Neural cell (in vitro differentiated cells): ENCODE measurements at regions not wholly inside any gene's neighbourhood (a gene's known extent, or its start where the extent isn't known, plus 50 kb on each side); places are given as distances from the start of the nearest gene placed in this dataset.

ENCODE experiments used
- EP300 ChIP-seq: fragments of 450-650 bp; conservative IDR thresholded peaks from 2 replicates; pipeline ENCODE4 v1.6.1; 2014; ENCODE audit warnings: antibody characterized with exemption, mild to moderate bottlenecking, moderate library complexity; ENCODE audit not compliant: poor library complexity, severe bottlenecking
- MXI1 ChIP-seq: fragments of 450-650 bp; conservative IDR thresholded peaks from 2 replicates; pipeline ENCODE4 v1.6.1; 2014; ENCODE audit warnings: antibody characterized with exemption, mild to moderate bottlenecking; ENCODE audit not compliant: poor library complexity, severe bottlenecking
- POLR2AphosphoS5 ChIP-seq: IDR thresholded peaks from 2 replicates; pipeline ENCODE4 v1.6.1; 2012
- RAD21 ChIP-seq: fragments of 450-650 bp; conservative IDR thresholded peaks from 2 replicates; pipeline ENCODE4 v1.6.1; 2014; ENCODE audit warnings: antibody characterized with exemption, mild to moderate bottlenecking, moderate library complexity
- TAF1 ChIP-seq: IDR thresholded peaks from 2 replicates; pipeline ENCODE4 v1.6.1; 2012; ENCODE audit warnings: low read depth
- TF ChIP-seq, protein P1 (sequence below): fragments of 450-650 bp; IDR thresholded peaks from 2 replicates; pipeline ENCODE4 v1.5.1; 2014; ENCODE audit warnings: antibody characterized with exemption, mild to moderate bottlenecking, moderate library complexity; ENCODE audit not compliant: poor library complexity, severe bottlenecking
- TF ChIP-seq, protein P2 (sequence below): IDR thresholded peaks from 2 replicates; pipeline ENCODE4 v1.6.1; 2012; ENCODE audit warnings: borderline replicate concordance

DNA sequence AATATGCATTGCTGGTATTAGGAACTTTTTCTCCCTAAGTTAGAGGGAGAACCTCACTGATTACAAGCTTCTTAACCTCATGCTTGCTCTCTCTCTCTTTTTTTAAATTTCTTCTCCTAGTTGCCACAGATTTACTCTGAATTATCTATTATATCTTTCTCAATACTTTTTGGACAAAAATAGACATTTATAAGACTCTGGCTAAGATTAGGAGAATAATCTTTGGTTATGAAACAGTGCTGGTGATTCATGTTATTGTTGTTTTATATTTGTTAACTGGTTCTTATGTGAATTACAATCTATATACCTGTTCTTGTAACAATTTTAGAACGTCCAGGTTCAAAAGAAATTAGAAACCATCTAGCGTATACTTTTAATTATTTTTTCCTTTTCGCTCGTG lies 187.8 kb downstream of the OGFRL1 start:
- TF ChIP-seq POLR2AphosphoS5 (no peak), MXI1 (no peak), EP300 (no peak), RAD21 (no peak), TAF1 (no peak)
- TF ChIP-seq, protein P1, sequence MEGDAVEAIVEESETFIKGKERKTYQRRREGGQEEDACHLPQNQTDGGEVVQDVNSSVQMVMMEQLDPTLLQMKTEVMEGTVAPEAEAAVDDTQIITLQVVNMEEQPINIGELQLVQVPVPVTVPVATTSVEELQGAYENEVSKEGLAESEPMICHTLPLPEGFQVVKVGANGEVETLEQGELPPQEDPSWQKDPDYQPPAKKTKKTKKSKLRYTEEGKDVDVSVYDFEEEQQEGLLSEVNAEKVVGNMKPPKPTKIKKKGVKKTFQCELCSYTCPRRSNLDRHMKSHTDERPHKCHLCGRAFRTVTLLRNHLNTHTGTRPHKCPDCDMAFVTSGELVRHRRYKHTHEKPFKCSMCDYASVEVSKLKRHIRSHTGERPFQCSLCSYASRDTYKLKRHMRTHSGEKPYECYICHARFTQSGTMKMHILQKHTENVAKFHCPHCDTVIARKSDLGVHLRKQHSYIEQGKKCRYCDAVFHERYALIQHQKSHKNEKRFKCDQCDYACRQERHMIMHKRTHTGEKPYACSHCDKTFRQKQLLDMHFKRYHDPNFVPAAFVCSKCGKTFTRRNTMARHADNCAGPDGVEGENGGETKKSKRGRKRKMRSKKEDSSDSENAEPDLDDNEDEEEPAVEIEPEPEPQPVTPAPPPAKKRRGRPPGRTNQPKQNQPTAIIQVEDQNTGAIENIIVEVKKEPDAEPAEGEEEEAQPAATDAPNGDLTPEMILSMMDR: no peak
- TF ChIP-seq, protein P2, sequence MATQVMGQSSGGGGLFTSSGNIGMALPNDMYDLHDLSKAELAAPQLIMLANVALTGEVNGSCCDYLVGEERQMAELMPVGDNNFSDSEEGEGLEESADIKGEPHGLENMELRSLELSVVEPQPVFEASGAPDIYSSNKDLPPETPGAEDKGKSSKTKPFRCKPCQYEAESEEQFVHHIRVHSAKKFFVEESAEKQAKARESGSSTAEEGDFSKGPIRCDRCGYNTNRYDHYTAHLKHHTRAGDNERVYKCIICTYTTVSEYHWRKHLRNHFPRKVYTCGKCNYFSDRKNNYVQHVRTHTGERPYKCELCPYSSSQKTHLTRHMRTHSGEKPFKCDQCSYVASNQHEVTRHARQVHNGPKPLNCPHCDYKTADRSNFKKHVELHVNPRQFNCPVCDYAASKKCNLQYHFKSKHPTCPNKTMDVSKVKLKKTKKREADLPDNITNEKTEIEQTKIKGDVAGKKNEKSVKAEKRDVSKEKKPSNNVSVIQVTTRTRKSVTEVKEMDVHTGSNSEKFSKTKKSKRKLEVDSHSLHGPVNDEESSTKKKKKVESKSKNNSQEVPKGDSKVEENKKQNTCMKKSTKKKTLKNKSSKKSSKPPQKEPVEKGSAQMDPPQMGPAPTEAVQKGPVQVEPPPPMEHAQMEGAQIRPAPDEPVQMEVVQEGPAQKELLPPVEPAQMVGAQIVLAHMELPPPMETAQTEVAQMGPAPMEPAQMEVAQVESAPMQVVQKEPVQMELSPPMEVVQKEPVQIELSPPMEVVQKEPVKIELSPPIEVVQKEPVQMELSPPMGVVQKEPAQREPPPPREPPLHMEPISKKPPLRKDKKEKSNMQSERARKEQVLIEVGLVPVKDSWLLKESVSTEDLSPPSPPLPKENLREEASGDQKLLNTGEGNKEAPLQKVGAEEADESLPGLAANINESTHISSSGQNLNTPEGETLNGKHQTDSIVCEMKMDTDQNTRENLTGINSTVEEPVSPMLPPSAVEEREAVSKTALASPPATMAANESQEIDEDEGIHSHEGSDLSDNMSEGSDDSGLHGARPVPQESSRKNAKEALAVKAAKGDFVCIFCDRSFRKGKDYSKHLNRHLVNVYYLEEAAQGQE: no peak
